Erythroblast (primary cell): ENCODE measurements at regions not wholly inside any gene's neighbourhood (a gene's known extent, or its start where the extent isn't known, plus 50 kb on each side); places are given as distances from the start of the nearest gene placed in this dataset.
A peak's percentile ranks its signal among the peaks of the same experiment; 100 is the strongest.

Experiments
- DNase-seq, 2 experiments: peaks; one replicate each; lab custom pipeline; 2025; lab: John Stamatoyannopoulos, UW
- GATA1 ChIP-seq: IDR thresholded peaks from 2 replicates; pipeline ENCODE4 v1.6.1; 2011; ENCODE audit warnings: low read depth, mild to moderate bottlenecking, control low read depth, low read length, moderate library complexity
- POLR2A ChIP-seq: IDR thresholded peaks from 2 replicates; pipeline ENCODE4 v1.6.1; 2011; ENCODE audit warnings: mild to moderate bottlenecking, low read length

DNA sequence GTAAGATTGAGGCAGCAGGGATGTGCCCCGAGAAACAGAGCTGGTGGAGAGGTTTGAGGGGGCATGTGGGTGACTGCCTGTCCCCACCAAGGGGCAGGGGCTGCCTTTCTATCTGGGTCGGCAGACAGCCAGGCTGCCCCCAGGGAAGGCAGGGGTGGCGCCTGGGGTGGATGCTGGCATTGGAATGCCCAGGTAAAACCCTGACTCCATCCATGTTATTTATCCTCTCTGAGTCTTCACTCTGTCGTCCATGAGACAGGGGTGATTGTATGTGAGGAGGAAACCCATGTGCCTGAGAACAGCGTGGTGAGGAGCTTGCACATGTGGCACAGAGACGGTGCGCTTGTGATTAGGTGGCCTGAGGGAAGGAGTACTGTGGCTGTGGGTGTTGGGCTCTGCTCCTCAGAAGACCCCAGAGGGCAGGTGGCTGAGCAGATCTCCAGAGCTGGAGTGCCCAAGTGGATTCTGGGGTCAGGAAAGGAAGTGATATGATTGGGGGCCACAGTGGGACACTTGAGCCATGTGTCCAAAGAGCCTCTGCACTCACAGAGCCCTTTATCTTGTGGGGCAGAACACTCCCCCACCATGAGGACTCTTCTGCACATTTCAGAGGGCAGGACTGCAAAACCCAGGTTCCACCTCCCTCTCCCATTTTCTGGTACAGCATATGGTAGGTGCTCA is 100.4 kb upstream of the RET start:
- no peak for TF ChIP-seq GATA1
- TF ChIP-seq POLR2A: no peak
- DNase-seq: no peak

DNA sequence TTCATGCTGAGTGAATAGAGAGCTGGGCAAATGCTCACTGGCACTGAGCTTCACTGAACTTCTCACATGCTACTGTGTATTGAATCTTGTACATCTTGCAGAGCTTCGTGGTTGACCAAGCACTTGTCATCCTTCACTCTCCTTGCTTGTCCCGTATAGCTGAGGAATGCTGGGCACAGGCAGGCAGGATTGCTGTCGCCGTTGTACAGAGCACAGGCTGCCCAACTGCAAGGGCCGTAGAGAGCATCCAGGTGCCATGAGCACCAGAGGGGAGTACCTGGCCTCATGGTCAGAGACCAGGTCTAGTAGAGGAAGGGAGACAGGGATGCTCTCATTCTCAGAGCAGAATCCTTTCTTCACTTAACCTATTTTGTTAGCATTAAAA is 99.8 kb upstream of the RET start:
- no peak for DNase-seq
- TF ChIP-seq POLR2A: no peak
- no peak for TF ChIP-seq GATA1

DNA sequence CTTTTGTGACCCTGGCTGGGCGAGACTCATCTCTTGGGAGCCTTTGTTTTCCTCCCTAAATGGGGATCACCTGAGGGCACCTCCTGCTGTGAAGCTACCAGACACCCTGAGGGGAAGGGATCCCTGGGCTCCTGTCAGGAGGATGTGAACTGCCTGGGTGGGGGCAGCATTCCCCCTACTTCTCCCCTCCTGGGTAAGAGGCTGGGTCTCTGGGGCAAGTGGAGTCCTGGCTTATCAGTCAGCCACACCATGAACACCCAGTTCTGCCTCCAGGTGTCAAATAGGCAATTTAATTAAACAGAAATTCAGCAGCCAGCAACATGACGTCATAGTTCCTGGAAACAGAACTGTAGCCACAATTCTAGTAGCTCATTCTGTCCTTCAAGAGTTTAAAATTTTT is 97.7 kb upstream of the RET start:
- DNase-seq: peak in 1 of 2 experiments; percentile 8
- no peak for TF ChIP-seq POLR2A
- TF ChIP-seq GATA1: no peak

DNA sequence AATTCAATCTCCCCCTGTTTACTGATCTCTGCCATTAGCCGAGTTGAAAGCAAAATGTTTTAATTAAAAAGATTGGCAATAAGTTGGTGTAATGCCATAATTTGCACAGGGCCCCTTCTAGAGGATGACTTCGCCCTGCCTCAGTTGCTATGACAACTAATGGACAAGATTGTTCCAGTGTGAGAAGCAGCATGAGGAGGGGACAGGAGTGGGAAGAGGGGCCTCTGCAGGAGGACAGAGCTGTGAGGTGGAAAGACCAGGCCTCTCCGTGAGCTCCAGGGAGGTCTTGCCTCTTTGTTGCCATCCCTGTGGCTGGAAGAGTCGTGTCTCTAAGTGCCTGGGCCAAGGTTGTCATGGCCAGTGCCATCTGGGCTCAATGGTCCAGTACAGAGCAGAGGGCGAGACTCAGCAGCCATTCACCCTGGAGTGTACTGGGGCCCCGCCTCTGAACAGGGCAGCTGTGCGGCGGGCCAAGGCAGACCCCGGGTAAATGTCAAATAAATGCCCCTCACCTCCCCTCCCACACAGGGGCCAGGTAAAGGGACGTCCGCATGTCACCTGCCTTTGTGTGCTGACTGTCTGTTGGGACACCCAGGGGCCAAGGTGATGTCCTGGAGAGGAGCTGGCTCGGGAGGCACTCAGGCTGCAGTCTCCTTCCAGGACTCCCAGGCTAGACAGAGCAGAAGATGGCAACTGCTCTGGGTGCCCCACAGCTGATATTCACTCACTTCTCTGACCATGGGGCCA is 97.0 kb upstream of the RET start:
- TF ChIP-seq POLR2A (no peak), GATA1 (no peak)
- no peak for DNase-seq

DNA sequence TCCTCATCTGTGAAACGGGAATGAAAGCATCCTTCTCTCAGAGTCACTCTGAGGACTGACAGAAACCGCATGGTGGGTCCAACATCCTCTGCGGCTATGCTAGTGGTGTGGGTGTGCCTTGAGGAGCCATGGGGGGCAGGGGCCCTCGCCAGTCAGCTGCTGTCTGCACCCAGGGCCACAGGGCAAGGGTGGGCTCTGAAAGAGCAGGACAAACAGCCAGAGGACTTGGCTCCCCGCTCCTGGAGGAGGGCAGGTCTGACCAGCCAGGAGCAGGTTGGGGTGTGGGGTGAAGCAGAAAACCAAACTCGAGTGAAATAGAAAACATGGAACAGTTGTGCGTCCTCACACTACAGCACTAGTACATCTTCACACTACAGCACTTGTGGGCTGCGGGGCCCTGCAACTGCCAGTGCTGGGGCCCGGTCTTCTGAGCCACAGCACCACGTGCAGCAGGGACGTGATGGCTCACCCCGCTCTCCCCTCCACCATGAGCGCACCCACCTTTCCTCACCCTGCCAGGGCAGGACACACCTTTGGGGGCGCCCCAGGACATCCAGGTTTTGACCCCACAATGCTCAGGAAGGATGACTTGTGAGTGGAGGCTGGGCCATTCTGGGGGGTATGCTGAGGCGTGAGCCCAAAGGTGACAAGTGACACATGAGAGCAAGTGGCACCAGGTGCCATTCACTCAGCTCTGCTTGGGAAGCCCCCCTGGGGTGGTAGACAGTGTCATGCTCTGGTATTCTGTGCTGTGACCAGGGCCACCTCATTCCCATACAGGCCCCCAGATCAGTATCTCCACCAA is 96.1 kb upstream of the RET start:
- no peak for TF ChIP-seq GATA1
- TF ChIP-seq POLR2A: no peak
- no peak for DNase-seq

DNA sequence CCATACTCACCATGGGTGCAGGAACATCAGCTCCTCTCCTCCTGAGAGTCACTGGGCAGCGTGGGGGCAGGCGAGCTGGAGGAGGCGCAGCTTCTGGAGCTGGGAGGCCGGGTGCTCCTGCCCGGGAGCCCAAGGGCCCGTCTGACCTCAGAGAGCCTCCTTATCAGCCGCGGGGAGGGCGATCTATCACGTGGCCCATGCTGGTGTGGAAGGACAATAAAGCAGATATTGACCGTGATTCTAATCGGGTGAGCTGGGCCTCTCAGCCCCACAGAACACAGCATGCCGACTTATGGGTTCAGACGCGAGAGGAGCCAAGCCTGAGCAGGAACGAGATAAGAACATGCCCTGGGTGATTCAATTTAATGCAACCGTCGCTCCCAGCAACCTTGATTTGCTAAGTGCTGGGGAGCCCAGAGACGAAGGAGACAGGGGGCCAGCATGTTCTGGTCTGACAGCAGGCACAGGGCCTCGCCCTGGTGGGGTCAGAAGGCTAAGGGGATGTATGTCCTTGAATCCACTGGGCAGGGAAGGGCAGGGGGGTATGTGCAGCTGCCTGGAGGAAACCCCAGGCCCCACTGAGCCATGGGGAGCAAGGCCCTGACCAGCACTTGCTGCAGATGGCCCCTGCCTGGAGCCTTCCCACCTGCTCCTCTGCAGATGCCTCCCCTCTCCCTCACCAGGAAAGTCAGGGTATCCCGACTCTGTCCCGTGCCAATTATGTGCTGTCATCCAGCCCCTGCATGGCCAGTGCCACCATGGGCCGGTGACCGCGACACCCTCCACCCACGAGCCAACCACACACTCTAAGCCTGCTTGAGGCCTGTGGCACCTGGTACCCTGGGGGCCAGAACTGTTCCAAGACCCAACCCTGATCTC is 95.3 kb upstream of the RET start:
- peak; percentile 30 to 38 for DNase-seq

DNA sequence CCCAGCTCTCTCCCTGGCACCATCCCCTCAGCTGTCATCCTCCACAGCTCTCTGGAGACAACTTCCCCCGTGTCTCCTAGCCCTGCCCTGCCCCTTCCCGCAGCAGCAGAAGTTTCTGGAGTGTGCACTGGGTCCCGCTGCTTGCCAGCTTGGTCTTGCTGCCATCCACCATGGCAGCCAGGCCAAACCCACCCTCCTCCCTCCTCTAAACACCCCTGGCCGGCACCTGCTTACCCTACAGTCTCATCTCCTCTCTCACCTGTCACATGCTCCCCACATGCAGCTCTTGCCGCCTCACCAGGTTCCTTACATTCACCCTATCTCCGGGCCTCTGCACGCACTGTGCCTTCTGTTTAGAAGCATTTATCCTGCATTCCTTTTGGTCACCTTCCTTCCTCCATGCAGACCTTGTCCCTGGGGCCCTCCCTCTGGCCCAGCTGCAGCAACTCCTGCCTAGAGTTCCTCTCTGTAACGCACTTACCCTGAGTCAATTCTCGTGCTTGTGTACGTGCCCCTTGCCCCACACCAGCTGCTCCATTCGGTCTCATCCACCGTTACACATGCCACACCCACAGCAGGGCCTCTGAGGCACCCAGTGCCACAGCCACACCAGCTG is 93.9 kb upstream of the RET start:
- DNase-seq: no peak
- TF ChIP-seq GATA1 (no peak), POLR2A (no peak)

More for the DNA sequence above, 95.3 kb upstream of the RET start:
- TF ChIP-seq POLR2A (no peak), GATA1 (no peak)

DNA sequence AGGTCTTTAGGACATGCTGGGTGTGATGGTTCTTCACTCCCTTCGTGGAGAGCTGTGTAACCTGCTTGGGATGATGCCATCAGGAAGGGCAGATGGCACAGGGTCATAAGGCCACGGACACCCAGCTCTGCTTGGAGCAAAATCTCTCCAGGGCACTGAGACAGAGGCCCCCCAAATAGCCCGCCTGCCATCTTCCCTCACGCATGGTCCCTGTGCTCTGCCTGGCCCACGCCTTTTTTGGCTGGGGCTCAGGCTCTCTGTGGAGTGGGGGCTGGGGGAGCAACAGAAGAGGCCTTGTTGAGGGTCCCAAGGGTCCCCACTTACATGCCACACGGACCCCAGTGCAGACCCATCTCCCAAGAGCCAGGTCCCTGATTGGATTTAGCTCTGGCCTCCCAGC is 93.3 kb upstream of the RET start:
- no peak for TF ChIP-seq POLR2A
- DNase-seq: no peak

DNA sequence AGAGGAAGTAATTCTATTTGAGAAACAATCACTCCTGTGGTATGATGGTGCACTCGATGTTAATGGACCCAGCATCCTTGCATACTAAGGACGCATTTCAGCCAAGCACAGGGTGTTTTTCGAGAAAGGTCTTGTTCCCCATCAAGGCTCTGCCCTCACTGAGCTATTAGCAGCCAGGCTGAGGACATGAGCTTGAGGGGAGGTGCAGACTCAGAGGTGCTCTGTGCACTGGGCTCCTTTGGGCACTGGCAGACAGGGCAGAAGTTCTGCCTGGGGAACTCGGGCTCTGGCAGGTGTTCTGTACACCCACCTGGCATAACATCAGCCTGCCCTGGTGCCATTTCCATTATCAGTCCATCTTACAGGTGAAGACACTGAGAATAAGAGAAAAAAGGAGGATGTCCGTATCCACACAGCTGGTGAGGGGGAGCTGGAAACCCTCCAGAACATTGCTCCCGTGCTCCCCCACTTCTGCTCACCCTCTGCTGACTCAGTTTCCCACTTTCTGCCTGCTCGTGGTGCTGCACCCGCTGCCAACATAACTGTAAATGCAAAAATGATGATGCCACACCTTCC is 92.7 kb upstream of the RET start:
- TF ChIP-seq GATA1: no peak
- DNase-seq: no peak

DNA sequence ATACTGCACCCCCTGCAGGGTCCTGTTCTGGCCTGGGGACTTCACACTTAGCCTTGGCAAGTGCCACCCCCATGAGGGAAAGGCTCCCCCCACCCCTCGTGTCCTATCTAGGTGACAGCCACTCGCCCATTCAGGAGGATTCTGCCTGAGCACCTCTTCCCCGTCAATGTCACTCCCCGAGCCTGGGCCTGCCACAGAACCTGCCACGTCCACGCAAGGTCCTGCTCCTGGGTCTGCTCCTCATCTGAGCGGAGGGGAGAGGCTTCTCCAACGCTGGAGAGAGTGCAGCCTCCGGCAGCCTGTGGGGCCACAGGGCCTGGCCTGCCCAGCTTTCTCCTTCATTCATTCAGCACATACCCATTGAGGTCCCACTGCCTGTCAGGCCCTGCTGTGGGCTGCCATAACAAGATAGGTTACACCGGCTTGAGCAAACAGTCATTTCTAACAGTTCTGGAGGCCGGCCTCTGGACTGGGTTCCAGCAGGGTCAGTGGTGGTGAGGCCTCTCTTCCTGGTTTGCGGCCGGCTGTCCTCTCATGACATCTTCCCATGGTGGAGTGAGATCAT is 92.0 kb upstream of the RET start:
- DNase-seq: no peak
- TF ChIP-seq POLR2A: no peak
- no peak for TF ChIP-seq GATA1

DNA sequence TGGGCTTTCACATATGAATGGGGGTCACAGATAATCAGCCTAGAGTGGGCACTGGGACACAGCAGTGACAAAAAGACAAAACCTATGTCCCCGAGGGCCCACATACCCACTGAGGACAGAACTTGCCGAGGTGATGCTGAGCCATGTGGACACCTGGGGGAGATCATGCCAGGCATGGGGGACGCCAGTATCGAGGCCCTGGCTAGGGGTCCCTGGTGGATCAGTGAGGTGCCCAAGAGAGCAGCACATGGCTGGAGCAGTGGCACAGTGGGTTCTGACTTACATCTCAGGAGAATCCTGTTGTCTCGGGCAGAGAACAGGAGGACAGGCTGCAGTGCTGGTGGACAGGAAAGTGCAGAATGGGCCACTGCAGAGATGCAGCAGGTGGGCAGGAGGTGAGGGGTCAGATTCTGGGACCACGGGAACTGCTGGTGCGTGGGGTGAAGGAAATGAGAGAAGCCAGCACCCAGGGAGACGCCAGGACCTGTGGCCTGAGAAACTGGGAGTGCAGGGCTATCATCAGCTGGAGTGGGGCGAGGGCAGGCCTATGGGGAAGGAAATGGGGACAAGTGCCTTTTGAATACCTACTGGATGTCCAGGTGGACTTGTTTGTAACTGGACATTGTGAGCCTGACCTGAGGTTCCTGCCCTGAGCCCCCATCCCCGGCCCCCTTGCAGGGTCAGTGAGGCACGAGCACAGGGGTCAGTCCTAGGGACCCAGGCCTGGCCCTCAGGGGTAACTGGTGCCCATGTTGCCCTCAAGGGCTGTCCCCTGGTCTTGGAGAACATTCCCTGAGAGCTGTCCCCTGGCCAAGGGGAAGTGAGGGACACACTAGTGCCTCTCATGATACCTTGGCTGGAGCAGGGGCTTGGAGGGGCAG is 91.2 kb upstream of the RET start:
- DNase-seq: no peak
- TF ChIP-seq GATA1: no peak
- no peak for TF ChIP-seq POLR2A
